ENCODE measurements at regions not wholly inside any gene's neighbourhood (a gene's known extent, or its start where the extent isn't known, plus 50 kb on each side); places are given as distances from the start of the nearest gene placed in this dataset.

- TF ChIP-seq, protein P1, sequence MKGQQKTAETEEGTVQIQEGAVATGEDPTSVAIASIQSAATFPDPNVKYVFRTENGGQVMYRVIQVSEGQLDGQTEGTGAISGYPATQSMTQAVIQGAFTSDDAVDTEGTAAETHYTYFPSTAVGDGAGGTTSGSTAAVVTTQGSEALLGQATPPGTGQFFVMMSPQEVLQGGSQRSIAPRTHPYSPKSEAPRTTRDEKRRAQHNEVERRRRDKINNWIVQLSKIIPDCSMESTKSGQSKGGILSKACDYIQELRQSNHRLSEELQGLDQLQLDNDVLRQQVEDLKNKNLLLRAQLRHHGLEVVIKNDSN (CRISPR knock-in tag; IDR thresholded peaks at IDR 0.05): no peak
- TF ChIP-seq SP1 (CRISPR knock-in tag; conservative IDR thresholded peaks at IDR 0.05) (no peak), CREB1 (CRISPR knock-in tag; IDR thresholded peaks at IDR 0.05) (no peak), NR2C2 (CRISPR knock-in tag; IDR thresholded peaks at IDR 0.05) (no peak), ESRRA (CRISPR knock-in tag; IDR thresholded peaks at IDR 0.05; ENCODE audit: borderline replicate concordance) (no peak), MLX (CRISPR knock-in tag; IDR thresholded peaks at IDR 0.05) (no peak), GABPB1 (CRISPR knock-in tag; IDR thresholded peaks at IDR 0.05) (no peak), CBFB (CRISPR knock-in tag; IDR thresholded peaks at IDR 0.05; ENCODE audit: low read depth) (no peak), TEAD1 (CRISPR knock-in tag; IDR thresholded peaks at IDR 0.05) (no peak), NFE2L1 (CRISPR knock-in tag; IDR thresholded peaks at IDR 0.05) (no peak)
- TF ChIP-seq, protein P2, sequence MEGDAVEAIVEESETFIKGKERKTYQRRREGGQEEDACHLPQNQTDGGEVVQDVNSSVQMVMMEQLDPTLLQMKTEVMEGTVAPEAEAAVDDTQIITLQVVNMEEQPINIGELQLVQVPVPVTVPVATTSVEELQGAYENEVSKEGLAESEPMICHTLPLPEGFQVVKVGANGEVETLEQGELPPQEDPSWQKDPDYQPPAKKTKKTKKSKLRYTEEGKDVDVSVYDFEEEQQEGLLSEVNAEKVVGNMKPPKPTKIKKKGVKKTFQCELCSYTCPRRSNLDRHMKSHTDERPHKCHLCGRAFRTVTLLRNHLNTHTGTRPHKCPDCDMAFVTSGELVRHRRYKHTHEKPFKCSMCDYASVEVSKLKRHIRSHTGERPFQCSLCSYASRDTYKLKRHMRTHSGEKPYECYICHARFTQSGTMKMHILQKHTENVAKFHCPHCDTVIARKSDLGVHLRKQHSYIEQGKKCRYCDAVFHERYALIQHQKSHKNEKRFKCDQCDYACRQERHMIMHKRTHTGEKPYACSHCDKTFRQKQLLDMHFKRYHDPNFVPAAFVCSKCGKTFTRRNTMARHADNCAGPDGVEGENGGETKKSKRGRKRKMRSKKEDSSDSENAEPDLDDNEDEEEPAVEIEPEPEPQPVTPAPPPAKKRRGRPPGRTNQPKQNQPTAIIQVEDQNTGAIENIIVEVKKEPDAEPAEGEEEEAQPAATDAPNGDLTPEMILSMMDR (IDR thresholded peaks at IDR 0.05): no peak
- TF ChIP-seq, protein P3, sequence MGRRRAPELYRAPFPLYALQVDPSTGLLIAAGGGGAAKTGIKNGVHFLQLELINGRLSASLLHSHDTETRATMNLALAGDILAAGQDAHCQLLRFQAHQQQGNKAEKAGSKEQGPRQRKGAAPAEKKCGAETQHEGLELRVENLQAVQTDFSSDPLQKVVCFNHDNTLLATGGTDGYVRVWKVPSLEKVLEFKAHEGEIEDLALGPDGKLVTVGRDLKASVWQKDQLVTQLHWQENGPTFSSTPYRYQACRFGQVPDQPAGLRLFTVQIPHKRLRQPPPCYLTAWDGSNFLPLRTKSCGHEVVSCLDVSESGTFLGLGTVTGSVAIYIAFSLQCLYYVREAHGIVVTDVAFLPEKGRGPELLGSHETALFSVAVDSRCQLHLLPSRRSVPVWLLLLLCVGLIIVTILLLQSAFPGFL (CRISPR knock-in tag; IDR thresholded peaks at IDR 0.05; ENCODE audit: borderline replicate concordance): no peak
- TF ChIP-seq, protein P4, sequence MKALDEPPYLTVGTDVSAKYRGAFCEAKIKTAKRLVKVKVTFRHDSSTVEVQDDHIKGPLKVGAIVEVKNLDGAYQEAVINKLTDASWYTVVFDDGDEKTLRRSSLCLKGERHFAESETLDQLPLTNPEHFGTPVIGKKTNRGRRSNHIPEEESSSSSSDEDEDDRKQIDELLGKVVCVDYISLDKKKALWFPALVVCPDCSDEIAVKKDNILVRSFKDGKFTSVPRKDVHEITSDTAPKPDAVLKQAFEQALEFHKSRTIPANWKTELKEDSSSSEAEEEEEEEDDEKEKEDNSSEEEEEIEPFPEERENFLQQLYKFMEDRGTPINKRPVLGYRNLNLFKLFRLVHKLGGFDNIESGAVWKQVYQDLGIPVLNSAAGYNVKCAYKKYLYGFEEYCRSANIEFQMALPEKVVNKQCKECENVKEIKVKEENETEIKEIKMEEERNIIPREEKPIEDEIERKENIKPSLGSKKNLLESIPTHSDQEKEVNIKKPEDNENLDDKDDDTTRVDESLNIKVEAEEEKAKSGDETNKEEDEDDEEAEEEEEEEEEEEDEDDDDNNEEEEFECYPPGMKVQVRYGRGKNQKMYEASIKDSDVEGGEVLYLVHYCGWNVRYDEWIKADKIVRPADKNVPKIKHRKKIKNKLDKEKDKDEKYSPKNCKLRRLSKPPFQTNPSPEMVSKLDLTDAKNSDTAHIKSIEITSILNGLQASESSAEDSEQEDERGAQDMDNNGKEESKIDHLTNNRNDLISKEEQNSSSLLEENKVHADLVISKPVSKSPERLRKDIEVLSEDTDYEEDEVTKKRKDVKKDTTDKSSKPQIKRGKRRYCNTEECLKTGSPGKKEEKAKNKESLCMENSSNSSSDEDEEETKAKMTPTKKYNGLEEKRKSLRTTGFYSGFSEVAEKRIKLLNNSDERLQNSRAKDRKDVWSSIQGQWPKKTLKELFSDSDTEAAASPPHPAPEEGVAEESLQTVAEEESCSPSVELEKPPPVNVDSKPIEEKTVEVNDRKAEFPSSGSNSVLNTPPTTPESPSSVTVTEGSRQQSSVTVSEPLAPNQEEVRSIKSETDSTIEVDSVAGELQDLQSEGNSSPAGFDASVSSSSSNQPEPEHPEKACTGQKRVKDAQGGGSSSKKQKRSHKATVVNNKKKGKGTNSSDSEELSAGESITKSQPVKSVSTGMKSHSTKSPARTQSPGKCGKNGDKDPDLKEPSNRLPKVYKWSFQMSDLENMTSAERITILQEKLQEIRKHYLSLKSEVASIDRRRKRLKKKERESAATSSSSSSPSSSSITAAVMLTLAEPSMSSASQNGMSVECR (CRISPR knock-in tag; IDR thresholded peaks at IDR 0.05; ENCODE audit: borderline replicate concordance): no peak
- TF ChIP-seq, protein P5, sequence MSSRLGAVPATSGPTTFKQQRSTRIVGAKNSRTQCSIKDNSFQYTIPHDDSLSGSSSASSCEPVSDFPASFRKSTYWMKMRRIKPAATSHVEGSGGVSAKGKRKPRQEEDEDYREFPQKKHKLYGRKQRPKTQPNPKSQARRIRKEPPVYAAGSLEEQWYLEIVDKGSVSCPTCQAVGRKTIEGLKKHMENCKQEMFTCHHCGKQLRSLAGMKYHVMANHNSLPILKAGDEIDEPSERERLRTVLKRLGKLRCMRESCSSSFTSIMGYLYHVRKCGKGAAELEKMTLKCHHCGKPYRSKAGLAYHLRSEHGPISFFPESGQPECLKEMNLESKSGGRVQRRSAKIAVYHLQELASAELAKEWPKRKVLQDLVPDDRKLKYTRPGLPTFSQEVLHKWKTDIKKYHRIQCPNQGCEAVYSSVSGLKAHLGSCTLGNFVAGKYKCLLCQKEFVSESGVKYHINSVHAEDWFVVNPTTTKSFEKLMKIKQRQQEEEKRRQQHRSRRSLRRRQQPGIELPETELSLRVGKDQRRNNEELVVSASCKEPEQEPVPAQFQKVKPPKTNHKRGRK (CRISPR knock-in tag; IDR thresholded peaks at IDR 0.05; ENCODE audit: borderline replicate concordance): no peak
Observed at GRCh38 chr5:117805058-117805457, 1183.3 kb downstream of the DTWD2 start.
